ENCODE measurements at regions not wholly inside any gene's neighbourhood (a gene's known extent, or its start where the extent isn't known, plus 50 kb on each side); places are given as distances from the start of the nearest gene placed in this dataset.
"Not testable (repeated sequence)": the region's sequence is repeated elsewhere in the genome, so short reads cannot be mapped to it uniquely, and the experiment has no call there.

DNA sequence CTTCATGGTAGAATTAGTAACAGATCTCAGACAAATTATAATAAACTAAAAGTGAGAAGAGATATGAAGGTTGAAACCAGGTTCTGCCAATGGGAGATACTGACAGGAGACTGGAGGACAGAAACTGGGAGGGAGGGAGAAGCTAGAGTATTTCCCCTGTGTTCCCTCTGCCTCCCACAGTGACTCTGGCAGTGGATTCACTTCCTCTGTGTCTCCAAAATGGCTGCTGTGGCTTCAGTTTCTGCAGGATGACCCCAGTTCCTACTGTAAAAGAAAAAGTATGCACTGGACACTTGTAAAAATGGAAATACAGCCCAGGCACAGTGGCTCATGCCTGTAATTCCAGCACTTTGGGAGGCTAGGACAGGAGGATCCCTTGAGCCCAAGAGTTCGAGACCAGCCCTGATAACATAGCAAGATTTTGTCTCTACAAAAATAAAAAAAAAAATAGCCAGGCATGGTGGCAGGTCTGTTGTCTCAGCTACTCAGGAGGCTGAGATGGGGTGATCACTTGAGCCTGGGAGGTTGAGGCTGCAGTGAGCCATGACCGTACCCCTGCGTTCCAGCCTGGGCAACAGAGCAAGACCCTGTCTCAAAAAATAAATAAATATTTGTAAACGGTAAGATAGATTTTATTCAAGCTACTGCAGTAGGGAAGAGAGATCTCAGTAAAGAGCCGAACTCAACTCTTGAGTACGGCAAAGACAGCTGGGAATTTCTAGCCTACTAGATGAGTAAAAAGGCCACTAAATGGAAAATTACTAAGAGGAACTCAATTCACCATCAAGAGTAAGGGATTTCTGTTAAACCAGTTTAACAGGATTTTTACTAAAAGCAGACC is 156.6 kb upstream of the TRIM24 start:
- no peak for DNase-seq
- intact Hi-C loops (cut with DNase I): no loop called here

DNA sequence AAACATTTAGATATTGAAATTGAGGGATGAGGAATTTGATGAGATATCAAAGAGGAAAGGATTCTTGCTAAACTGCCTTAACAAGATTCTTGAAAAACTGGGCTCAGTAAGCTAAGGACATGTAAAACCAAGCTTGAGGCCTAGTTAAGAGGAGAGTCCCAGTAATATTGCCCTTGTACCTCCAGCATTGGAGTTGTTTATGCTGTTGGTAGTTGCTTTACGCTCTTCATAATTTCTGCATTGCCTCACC is 156.1 kb upstream of the TRIM24 start:
- no peak for DNase-seq

DNA sequence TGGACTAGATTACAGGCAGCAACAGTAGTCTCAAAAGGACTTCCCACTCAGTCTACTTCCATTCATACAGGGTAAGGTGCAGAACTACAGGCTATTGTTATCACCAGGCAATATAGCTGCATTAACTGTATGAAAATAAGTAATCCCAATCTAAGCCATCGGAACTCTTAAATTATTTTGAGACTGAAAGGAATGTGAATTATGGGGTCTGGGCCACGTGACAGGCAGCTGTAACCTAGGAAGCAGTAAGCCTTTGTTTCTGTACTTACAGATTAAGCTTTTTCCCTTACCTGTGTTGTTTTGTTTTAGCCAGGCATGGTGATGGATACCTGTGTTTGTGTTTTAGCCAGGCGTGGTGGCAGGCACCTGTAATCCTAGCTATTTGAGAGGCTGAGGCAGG is 152.4 kb upstream of the TRIM24 start:
- no peak for DNase-seq
- intact Hi-C loops (cut with DNase I): no loop called here

More for the DNA sequence above, 156.1 kb upstream of the TRIM24 start:
- intact Hi-C loops (cut with DNase I): no loop called here

DNA sequence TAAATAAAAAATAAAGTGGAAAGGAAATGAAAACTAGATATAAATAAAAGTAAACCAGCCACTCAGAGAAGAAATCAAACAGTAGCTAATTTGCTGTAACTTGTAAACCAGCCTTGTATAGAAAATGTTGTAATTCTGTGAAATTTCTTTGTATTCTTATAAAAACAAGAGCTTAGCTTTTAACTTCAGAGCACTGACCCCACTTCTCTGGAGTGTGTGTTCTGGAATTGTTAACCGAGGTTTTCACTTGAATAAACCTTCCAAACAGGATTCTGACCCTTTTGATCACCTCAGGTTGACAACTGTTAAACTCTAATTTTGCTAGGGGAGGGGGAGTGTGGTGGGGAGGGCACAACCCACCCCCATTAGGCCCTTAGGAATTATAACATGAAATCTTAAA is 151.9 kb upstream of the TRIM24 start:
- intact Hi-C loops (cut with DNase I): no loop called here
- DNase-seq: no peak

DNA sequence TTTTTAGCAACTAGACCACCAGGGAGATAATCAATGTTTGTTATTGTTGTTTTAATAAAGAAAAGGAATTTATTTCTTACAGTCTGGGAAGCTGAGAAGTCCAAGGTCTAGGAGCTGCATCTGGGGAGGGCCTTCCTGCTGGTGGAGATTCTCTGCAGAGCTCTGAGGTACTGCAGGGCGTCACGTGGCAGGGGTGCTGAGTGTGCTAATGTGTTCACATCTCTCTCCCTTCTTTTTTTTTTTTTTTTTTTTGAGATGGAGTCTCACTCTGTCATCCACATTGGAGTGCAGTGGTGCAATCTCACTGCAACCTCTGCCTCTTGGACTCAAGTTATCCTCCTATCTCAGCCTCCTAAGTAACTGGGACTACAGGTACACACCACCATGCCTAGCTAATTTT is 150.9 kb upstream of the TRIM24 start:
- intact Hi-C loops (cut with DNase I): no loop called here
- no peak for DNase-seq

DNA sequence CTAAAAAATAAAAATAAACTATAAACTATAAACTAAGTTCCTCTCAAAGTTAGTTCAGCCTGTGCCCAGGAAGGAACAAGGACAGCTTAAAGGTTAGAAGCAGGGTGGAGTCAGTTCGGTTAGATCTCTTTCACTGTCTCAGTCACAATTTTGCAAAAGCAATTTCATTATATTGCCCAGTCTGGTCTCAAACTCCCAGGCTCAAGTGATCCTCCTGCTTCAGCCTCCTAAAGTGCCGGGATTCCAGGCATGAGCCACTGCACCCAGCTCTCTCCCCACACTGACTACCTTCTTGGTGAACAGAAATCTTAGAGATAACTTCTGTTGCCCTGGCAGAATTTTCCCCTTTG is 146.3 kb upstream of the TRIM24 start:
- DNase-seq: no peak
- intact Hi-C loops (cut with DNase I): no loop called here

DNA sequence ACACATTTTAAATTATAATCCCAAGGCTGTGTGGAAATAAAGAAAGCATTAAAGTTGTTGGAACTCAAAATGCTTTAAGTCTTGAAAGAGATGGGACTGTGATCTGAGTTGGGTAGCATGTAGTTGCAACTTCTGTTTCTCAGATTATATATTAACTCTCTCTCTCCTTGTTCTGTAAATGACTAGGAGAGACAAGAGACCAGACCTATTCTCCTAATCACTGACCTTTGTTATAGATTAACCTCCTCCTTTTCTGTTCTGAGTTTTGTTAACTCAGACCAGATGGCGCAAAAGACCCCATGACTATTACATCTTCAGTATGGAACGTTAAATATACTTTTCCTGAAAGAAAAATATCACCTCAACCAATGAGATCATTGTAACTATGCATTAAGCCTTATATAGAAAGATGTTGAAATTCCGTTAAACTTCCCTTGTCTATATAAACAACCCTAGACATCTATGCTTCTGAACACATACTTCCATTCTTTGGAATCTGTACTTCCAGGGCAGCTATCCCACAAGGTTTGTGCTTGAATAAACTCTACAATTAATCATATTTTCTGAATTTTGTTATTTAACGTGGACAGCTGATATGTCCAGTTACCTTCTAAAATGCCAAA is 143.5 kb upstream of the TRIM24 start:
- DNase-seq: no peak
- intact Hi-C loops (cut with DNase I): no loop called here

DNA sequence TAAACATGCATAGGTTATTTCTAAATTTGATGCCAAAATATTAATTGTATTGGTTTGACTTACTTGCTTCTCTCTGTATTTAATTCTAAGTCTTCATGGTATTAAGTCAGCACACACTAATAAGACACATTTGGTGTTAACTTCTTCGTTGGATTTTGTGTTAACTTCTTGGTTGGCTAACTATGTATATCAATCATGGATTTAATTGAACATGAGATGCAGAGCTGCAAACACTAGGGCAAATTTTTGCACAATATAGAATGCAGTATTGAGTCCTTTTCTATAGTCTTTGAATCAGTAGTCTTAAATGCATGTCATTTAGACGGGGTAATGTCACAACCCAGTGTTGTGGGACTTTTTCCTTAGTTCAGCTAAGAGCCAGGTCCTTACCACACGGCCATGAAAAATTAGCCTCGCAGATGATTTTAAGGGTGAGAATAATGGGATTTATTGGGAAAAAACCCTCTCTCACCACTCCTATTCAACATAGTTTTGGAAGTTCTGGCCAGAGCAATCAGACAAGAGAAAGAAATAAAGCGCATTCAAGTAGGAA is 142.9 kb upstream of the TRIM24 start:
- no peak for DNase-seq
- intact Hi-C loops (cut with DNase I): no loop called here

DNA sequence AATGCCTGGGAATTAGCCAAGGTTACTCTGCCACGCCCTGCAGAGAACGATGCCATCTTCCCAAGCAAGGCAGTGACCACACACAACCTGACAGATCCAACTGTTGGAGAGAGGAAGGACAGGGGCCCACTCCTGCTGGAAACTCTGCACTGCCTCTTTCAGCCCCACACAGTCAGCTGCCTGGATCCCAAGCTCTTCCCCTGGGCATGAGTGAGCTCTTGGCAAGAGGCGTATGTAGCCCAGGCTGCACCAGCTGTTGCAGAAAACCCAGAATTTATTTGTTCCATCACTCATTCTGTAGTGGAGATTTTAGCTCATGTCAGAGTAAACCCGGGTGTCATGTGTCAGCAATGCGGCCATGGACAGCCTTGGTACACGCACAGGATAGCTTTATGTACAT is 135.1 kb upstream of the TRIM24 start:
- no peak for DNase-seq
- intact Hi-C loops (cut with DNase I): no loop called here

DNA sequence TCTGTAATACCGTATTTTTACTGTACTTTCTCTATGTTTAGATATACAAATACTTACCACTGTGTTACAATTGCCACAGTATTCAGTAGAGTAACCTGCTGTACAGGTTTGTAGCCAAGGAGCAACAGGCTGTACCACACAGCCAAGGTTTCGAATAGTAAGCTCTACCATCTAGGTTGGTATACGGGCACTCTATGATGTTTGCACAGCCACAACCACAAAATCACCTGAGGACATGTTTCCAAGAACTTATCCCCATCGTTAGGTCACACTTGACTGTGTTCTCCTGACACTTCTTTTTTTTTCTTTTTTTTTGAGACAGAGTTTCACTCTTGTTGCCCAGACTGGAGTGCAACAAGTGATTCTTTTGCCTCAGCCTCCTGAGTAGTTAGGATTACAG is 134.6 kb upstream of the TRIM24 start:
- intact Hi-C loops (cut with DNase I): no loop called here
- DNase-seq: no peak

DNA sequence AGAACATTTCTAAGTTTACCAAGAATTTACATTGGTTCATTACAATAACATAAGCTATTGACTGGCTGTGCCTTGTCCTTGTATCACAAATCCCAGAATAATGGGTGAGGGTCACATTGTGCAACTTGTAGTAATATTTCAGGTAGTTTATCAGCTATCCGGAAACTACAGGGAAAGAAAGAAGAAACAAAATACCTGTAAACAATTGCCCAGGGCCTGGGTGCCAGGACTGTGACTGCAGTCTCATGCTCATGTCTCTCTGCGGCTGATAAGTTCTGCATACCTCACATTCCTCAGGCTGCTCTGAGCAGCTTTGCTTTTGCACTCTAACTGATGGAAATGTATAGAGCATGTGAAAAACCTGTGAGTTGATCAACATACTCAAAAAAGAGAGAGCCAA is 131.8 kb upstream of the TRIM24 start:
- no peak for DNase-seq
- intact Hi-C loops (cut with DNase I): no loop called here

DNA sequence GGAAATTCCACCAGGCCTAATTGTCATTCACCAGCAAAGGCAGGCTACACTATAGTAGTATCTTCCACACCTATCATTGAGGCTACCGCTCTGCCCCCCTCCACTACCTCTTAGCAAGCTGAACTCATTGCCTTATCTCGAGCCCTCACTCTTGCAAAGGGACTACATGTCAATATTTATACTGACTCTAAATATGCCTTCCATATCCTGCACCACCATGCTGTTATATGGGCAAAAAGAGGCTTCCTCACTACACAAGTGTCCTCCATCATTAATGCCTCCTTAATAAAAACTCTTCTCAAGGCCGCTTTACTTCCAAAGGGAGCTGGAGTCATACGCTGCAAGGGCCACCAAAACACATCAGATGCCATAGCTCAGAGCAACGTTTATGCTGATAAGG is 127.2 kb upstream of the TRIM24 start:
- intact Hi-C loops (cut with DNase I); DNase-seq: not testable (repeated sequence)

DNA sequence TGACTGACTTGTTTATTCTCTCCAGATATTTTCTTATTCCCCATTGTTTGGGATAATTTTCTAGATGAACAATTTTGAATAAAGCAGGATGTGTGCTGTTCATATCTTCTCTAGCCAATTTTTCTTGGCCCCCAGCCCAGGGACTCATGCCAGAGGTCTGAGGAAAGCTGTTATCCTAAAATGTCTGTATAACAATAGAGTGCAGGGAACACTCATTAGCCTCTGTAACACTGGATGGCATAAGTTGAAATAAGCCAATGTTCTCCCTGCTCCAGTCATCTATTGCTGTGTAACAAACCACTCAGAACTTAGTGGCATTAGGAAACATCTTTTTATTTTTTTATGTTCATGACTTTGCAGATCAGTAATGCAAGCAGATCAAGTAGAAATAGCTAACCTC is 121.7 kb upstream of the TRIM24 start:
- intact Hi-C loops (cut with DNase I): no loop called here
- no peak for DNase-seq

DNA sequence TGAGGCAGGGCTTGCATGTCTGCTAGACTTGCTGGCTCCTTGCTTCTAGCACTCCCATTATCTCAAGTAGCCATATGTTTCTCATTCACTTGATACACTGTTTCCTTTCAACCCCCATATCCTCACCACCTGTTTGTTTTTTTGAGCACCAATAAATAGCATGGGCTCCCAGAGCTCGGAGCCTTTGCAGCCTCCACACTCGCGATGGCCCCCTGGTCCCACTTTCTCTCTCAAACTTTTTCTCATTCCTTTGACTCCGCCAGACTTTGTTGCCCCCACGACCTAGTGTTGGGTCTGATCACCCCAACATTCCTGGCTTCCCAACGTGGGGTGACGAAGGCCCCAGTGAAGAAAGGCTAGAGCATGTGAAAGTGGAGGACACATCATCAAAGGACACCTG is 120.8 kb upstream of the TRIM24 start:
- DNase-seq; intact Hi-C loops (cut with DNase I): not testable (repeated sequence)

DNA sequence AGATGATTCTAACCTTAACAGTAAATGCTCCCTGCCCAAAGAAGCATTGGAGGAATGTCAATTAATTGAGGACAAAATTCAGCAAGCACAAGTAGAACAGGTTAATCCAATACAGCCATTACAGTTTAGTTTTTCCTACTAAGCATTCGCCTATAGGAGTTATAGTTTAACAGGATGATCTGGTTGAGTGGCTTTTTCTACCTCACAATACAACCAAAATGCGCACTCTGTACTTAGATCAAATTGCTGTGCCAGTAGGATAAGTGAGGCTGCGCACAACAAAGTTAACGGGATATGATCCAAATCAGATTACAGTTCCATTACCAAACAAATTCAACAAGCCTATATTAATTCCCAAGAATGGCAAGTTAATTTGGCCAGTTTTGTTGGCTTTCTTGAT is 117.1 kb upstream of the TRIM24 start:
- intact Hi-C loops (cut with DNase I): no loop called here

DNA sequence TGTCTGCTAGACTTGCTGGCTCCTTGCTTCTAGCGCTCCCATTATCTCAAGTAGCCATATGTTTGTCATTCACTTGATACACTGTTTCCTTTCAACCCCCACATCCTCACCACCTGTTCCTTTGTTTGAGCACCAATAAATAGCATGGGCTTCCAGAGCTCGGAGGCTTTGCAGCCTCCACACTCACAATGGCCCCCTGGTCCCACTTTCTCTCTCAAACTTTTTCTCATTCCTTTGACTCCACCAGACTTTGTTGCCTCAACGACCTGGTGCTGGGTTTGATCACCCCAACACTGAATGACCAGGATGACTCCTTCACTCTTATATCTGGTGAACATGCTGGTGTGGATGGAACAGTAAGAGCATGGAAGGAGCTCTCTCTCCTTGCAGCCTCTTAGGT is 114.5 kb upstream of the TRIM24 start:
- no peak for DNase-seq
- intact Hi-C loops (cut with DNase I): no loop called here

More for the DNA sequence above, 117.1 kb upstream of the TRIM24 start:
- no peak for DNase-seq

DNA sequence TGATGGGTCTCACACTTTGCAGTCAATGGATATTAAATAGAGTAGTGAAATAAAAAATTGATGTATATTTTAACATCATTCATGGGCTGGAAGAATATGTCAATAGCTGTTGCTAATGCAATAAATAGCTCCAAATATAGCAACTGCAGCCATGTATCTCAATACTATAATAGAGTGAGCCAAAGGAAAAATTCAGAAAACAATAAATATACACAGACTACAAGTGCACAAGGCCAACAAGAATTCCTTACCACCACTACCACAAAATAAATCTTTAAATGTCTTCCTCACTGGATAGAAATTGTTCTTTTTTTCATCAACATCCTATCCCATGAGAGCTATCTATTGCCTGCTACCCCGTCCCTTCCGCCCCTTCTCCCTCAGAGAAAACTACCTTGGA is 113.1 kb upstream of the TRIM24 start:
- no peak for DNase-seq
- intact Hi-C loops (cut with DNase I): no loop called here

DNA sequence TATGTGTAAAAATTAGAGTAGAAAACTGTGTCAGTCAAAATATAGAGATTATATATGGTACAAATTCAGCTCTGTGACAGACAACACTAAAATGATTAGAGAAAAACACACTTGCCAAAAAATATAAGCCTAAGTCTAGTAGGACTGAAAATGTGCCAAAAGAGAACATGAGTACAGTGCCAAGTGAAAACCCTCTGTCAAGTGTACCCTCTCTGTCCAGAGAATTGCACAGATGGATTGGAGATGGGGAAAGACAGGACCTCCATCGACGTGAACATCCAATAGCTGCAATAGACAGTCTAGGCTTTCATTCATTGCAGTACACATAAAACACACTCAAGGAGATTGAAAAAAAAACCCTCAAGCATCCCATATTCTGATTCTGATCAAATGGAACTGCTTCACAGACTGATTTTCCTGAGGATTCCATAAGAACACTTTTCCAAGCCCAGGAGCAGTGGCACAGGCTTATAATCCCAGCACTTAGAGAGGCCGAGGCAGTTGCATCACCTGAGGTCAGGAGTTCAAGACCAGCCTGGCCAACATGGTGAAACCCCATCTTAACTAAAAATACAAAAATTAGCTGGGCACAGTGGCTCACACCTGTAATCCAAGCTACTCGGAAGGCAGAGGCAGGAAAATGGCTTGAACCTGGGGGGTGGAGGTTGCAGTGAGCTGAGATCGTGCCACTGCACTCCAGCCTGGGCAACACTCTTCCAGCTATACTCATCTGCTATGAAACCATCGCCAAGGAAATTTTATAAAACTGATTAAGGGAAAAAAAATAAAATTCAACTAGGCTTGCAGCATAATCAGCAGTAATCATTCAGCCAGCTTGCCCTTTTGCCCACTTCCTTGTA is 110.0 kb upstream of the TRIM24 start:
- no peak for DNase-seq
- intact Hi-C loops (cut with DNase I): no loop called here

DNA sequence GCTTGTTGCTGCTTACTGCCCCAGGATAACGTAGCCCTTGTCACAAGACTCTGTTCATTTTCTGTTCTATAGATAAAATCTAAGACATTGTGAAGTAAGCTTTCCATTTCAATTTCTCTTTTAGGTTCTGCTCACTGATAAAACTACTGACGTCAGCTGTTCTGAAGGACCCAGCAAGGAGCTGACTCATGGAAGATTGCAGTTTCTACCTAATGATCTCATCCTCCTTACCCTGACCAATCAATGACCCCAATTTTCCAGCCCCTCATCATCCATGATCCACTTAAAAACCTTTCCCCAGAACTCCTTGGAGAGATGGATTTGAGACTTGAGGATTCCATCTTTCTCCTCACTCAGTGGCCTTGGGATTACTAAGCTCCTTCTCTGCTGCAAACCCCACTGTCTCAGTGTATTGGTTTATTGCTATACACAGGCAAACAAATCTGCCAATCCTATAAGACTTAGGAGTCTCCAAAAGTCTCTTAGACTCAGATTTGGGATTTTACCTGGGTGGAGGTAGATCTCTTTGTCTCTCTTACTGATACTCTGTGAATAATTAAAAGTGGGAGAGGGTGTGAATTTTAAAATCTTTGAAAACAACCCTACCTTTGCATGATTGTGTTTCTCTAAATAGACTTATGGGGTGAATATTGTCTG is 109.2 kb upstream of the TRIM24 start:
- DNase-seq: no peak
- intact Hi-C loops (cut with DNase I): no loop called here

Data from head of caudate nucleus (tissue), 42 donors.